Hematopoietic multipotent progenitor cell treated with erythropoietin and hydrocortisone succinate and interleukin-3 and kit ligand, for 6 days (in vitro differentiated cells): ENCODE measurements at regions not wholly inside any gene's neighbourhood (a gene's known extent, or its start where the extent isn't known, plus 50 kb on each side); places are given as distances from the start of the nearest gene placed in this dataset.
"Not testable (repeated sequence)": the region's sequence is repeated elsewhere in the genome, so short reads cannot be mapped to it uniquely, and the experiment has no call there.

Source experiments
- DNase-seq: peaks from one replicate; pipeline ENCODE4 v3.0.0-alpha.2; 2015

- DNase-seq = not testable (repeated sequence)
Observed at GRCh38 chr7:51386806-51387568, 70.4 kb upstream of the COBL start.

GRCh38 chr7:51386184-51386583 is 69.6 kb upstream of the COBL start:
- not testable (repeated sequence) for DNase-seq

GRCh38 chr7:51382243-51382642 is 65.6 kb upstream of the COBL start:
- not testable (repeated sequence) for DNase-seq

GRCh38 chr7:51376420-51377092 is 59.9 kb upstream of the COBL start:
- peak; percentile 92 for DNase-seq

- no peak for DNase-seq
Observed at GRCh38 chr7:51374936-51375335, 58.3 kb upstream of the COBL start.

GRCh38 chr7:51373607-51374006 is 57.0 kb upstream of the COBL start:
- DNase-seq = peak; percentile 15

GRCh38 chr7:51369746-51370145 is 53.1 kb upstream of the COBL start:
- DNase-seq = peak; percentile 59

- DNase-seq = not testable (repeated sequence)
Observed at GRCh38 chr7:51369228-51369627, 52.6 kb upstream of the COBL start.

- no peak for DNase-seq
Observed at GRCh38 chr7:51368334-51368733, 51.7 kb upstream of the COBL start.

- no peak for DNase-seq
Observed at GRCh38 chr7:51367614-51367968, 51.0 kb upstream of the COBL start.

GRCh38 chr7:51366930-51367613 is 50.5 kb upstream of the COBL start:
- DNase-seq = peak; percentile 79
